SU-DHL-6 (cell line): ENCODE measurements at regions not wholly inside any gene's neighbourhood (a gene's known extent, or its start where the extent isn't known, plus 50 kb on each side); places are given as distances from the start of the nearest gene placed in this dataset.

Experiments used
- CTCF ChIP-seq: fragments of 200-600 bp; sonication (generic); IDR thresholded peaks from one replicate; pipeline ENCODE4 v1.5.1; 2017; ENCODE audit warnings: antibody characterized with exemption, mild to moderate bottlenecking, low read length, moderate library complexity; ENCODE audit not compliant: insufficient read depth, poor library complexity, severe bottlenecking
- EZH2phosphoT487 ChIP-seq: fragments of 200-600 bp; sonication (generic), shearing (Covaris generic); conservative IDR thresholded peaks from 2 replicates; pipeline ENCODE4 v1.6.1; 2018; ENCODE audit warnings: mild to moderate bottlenecking, antibody characterized with exemption, low read length, moderate library complexity, mixed read lengths

- TF ChIP-seq CTCF: no peak
- TF ChIP-seq EZH2phosphoT487: no peak
Observed at GRCh38 chr3:80239301-80239700, 471.5 kb upstream of the ROBO1 start.
